NCI-H82 treated with DMSO at 0.1 percent for 48 hours (cell line): ENCODE measurements at regions not wholly inside any gene's neighbourhood (a gene's known extent, or its start where the extent isn't known, plus 50 kb on each side); places are given as distances from the start of the nearest gene placed in this dataset.
"Not testable (repeated sequence)": the region's sequence is repeated elsewhere in the genome, so short reads cannot be mapped to it uniquely, and the experiment has no call there.

ENCODE experiments used
- DNase-seq: peaks from one replicate; lab custom pipeline; 2025; ENCODE audit not compliant: unreplicated experiment; lab: John Stamatoyannopoulos, UW

DNA sequence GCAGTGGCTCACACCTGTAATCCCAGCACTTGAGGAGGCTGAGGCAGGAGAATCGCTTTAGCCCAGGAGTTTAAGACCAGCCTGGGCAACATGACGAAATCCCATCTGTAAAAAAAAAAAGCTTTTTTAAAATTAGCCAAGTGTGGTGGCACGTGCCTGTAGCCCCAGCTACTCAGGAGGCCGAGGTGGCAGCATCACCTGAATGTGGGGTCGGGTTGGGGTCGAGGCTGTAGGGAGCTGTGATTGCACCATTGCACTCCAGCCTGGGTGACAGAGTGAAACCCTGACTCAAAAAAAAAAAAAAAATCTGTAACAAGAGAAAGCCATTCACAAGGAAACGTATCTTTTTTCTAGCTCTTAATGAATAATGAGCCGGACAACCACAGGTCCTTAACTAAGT is 74.7 kb upstream of the DLG1 start:
- no peak for DNase-seq

DNA sequence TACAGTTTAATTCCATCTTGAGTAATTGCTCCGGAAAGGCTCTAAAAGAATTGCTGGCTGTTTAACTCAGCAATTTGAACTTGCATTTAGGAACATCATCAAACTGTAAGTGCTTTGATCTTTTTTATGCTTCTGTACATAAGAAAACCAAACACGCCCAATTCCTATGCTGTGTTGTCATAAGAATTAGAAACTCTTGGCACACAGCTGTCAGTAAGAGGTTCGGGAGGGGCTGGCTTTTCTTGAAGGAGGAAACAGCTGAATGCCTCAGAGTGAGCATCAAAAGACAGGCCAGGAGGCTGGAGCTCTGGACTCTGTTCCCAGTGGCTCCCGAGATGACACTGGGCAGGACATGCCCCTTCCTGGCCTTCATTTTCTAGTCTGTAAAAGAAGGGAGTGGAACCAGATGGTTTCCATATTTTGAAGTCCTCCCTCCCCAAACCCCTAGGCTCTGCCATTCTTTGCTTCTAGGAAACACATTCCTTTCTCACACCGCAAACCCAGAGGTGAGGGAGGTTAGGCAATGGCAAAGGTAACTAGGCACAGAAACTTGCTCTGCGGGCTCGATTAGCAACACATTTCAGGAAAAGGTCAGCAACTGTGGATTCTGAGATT is 73.7 kb upstream of the DLG1 start:
- no peak for DNase-seq

DNA sequence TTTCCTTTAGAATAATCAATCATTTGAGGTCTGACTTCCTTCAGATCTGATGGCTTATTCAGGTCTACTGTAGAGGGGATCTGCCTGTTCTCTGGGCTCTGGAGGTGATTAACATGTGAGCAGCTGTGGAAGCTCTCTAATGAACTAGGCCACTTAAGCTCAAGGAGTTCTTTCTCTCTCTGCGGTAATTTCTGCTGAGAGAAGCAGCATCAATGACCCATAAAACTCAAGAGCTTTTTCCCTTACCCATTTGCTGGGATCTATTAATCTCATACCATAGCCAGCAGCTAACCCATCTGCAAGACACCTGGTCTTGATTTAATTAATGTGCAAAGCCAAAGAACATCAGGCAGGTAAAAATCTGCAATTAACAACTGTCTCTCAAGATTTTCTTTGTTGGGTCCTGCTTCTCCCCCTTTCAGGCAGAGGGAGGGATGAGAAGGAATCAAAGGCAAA is 73.2 kb upstream of the DLG1 start:
- DNase-seq: peak; percentile 98

- no peak for DNase-seq
Observed at GRCh38 chr3:197369545-197369944, 71.1 kb upstream of the DLG1 start.

GRCh38 chr3:197368821-197369220 is 70.4 kb upstream of the DLG1 start:
- no peak for DNase-seq

- peak; percentile 44 for DNase-seq
Observed at GRCh38 chr3:197368330-197368729, 69.9 kb upstream of the DLG1 start.

- DNase-seq: peak; percentile 44
Observed at GRCh38 chr3:197367081-197367780, 68.8 kb upstream of the DLG1 start.

GRCh38 chr3:197366301-197367044 is 68.1 kb upstream of the DLG1 start:
- DNase-seq: no peak

DNA sequence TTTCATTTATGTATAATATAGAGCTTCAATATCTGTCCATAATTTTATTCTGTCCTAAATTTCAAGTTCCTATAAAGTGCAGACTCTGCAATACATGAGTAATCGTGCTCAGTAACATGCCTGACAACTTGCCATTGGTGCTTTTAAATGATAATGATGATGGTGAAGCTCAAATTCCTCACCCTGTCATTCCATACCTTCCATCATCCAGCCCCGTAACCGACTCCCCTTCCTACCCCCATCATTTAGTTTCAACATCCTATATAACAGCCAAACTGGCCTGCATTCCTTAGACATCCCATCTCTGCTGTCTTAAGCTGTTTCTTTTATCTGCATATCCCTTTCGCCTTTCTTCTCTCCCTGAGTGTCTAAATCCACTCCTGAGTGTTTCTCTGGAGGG is 67.2 kb upstream of the DLG1 start:
- DNase-seq: no peak

DNA sequence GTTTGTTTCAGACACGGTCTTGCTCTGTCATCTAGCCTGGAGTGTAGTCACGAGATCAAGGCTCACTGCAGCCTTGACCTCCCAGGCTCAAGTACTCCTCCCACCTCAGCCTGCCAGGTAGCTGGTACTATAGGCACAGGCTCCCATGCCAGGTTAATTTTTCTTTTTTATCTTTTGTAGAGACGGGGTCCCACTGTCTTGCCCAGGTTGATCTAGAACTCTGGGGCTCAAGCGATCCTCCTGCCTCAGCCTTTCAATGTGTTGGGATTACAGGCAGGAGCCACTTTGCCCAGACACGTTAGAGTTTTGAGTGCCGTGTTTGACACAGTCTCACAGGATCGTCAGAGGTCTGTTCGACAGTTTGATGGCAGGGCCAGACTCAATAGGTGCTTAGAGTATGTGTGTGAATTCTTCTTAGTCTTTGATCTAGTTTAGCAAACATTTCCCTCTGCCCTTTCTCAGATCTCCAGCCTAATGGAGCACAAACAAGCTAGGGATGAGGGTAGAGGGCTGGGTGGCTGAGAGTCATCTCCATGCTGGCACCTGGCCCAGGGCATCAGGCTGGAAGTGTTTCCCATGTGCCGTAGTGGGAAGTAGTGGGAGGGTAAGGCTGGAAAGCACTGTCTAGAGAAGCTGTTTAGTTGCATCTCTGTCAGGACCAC is 66.1 kb upstream of the DLG1 start:
- no peak for DNase-seq

- no peak for DNase-seq
Observed at GRCh38 chr3:197363553-197364409, 65.4 kb upstream of the DLG1 start.

GRCh38 chr3:197362081-197362480 is 63.7 kb upstream of the DLG1 start:
- DNase-seq: no peak

DNA sequence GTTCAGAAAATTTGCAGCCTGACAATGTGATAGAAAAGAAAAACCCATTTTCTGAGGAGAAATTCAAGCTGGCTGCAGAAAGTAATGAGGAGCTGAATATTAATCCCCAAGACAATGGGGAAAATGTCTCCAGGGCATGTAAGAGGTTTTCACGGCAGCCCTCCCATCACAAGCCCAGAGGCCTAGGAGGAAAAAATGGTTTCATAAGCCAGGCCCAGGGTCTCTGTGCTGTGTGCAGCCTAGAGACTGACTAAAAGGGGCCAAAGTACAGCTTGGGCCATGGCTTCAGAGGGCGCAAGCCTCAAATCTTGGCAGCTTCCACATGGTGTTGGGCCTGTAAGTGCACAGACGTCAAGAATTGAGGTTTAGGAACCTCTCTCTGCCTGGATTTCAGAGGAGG is 61.7 kb upstream of the DLG1 start:
- not testable (repeated sequence) for DNase-seq

- not testable (repeated sequence) for DNase-seq
Observed at GRCh38 chr3:197359476-197359875, 61.1 kb upstream of the DLG1 start.

GRCh38 chr3:197356741-197357140 is 58.3 kb upstream of the DLG1 start:
- DNase-seq: no peak

- no peak for DNase-seq
Observed at GRCh38 chr3:197356275-197356674, 57.9 kb upstream of the DLG1 start.

- DNase-seq: no peak
Observed at GRCh38 chr3:197355713-197356112, 57.3 kb upstream of the DLG1 start.

DNA sequence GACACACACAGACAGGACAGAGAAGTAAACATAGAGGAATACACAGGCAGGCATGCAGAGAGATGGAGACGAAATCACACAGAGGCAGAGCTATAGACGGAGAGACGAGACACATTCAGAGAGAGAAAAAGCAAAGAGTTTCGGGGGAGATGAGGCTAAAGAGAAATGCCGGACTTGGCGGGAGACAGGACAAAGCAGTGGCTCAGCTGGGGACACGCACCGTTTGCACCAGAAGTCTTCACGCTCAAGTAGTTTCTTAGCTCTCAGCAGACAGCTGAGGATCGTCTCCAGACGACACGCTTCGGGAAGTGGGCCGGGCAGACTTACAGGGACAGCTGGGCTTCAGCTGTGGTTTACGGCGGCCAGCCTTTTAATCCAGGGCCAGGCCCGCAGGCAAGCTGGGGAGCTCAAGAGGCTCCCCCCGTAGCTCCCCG is 56.2 kb upstream of the DLG1 start:
- peak; percentile 71 for DNase-seq

DNA sequence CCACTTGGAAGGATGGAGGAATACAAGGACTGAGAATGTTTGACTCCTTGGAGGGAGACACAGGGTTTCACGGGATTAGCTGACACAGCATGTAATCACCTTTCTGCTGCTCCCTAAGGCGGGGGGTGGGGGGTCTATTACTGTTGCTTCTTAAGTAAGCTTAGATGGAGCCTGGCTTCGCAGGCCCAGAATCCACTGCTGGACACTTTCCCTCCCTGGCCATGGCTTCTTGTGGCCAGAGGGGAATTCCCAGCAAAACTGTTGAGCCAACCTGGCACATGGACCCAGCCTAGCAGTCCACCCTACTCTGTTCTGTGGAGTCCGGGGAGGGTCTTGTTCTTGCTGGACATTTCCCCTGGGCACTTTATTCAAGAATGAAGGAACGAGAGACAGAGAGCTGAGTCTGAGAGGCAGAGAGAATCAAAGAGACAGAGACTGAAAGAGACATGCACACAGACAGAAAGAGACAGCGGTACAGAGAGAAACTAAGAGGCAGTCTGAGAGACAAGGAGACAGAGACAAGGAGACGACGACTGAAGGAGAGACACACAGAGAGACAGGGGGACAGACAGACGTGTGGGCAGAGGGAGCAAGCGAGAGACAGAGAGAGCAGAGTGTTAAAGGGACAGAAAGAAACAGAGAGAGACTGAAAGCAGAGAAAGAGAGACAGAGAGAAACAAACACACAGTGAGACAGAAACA is 55.6 kb upstream of the DLG1 start:
- peak; percentile 79 for DNase-seq
